Endothelial cell of umbilical vein (primary cell): ENCODE measurements at regions not wholly inside any gene's neighbourhood (a gene's known extent, or its start where the extent isn't known, plus 50 kb on each side); places are given as distances from the start of the nearest gene placed in this dataset.

Experiments used
- BruUV-seq: library from RNA; stranded (reverse); fragments of 400-500 nt; replicated peaks from 2 replicates; lab custom pipeline; 2021; lab: Mats Ljungman, UMichigan
- CTCF ChIA-PET: fragments of 300-600, 350-600 bp; sonication (Branson Sonifier 250); formaldehyde crosslinking; loops from one replicate; lab custom pipeline; 2021; ENCODE audit warnings: antibody characterized with exemption, inconsistent platforms; lab: Charles Lee
- POLR2A ChIA-PET: fragments of 300-600, 350-600 bp; sonication (Branson Sonifier 250); formaldehyde crosslinking; loops from one replicate; lab custom pipeline; 2021; ENCODE audit warnings: antibody characterized with exemption, inconsistent platforms; lab: Charles Lee
- DNase-seq: peaks from one replicate; pipeline ENCODE4 v3.0.0-alpha.2; 2011; ENCODE audit warnings: low read depth, low spot score
- FAIRE-seq: peaks from 2 replicates; lab custom pipeline; 2011; peaks lifted over from hg19 to GRCh38; lab: Jason Lieb, UNC
- H2AFZ ChIP-seq: 2 replicates; pipeline ENCODE4 v1.6.0; 2012; ENCODE audit warnings: low read depth, low read length, control low read depth, inconsistent platforms
- H3K27ac ChIP-seq: 2 replicates; pipeline ENCODE4 v1.5.1; 2011; ENCODE audit warnings: low read depth, mild to moderate bottlenecking, control low read depth, low read length, moderate library complexity; ENCODE audit not compliant: insufficient read depth
- H3K27me3 ChIP-seq, 2 experiments: 2 replicates each; pipeline versions ENCODE4 v1.6.0 to v1.6.1; 2011; ENCODE audit warnings: low read length in 2 of 2, mixed read lengths in 1 of 2; ENCODE audit not compliant: control insufficient read depth in 2 of 2, insufficient read depth in 2 of 2
- H3K36me3 ChIP-seq, 2 experiments: 2 replicates in 1 of 2; 3 replicates in 1 of 2; pipeline ENCODE4 v1.5.1; 2011; ENCODE audit warnings: low read length in 2 of 2, mild to moderate bottlenecking in 1 of 2, moderate library complexity in 1 of 2; ENCODE audit not compliant: control insufficient read depth in 2 of 2, insufficient read depth in 2 of 2; ENCODE audit errors: extremely low read depth in 1 of 2
- H3K4me1 ChIP-seq: 3 replicates; pipeline ENCODE4 v1.5.1; 2011; ENCODE audit warnings: mild to moderate bottlenecking, low read length; ENCODE audit not compliant: control insufficient read depth, insufficient read depth; ENCODE audit errors: extremely low read depth
- H3K4me2 ChIP-seq: 2 replicates; pipeline ENCODE4 v1.6.1; 2011; ENCODE audit warnings: low read length, control low read depth, mixed read lengths; ENCODE audit not compliant: insufficient read depth
- H3K4me3 ChIP-seq, 3 experiments: fragments of 200-600 bp in 1 of 3; sonication (generic), shearing (Covaris generic) in 1 of 3; replicated peaks in 1 of 3; 2 replicates each; pipeline ENCODE4 v1.5.1; 2011 to 2016; ENCODE audit warnings: control low read depth in 3 of 3, low read length in 3 of 3, mild to moderate bottlenecking in 2 of 3, inconsistent platforms in 1 of 3, low read depth in 1 of 3, moderate library complexity in 1 of 3; ENCODE audit not compliant: insufficient read depth in 1 of 3
- H3K79me2 ChIP-seq: 2 replicates; pipeline ENCODE4 v1.6.0; 2012; ENCODE audit warnings: low read length, inconsistent platforms; ENCODE audit not compliant: control insufficient read depth, insufficient read depth
- H3K9ac ChIP-seq: replicated peaks from 2 replicates; pipeline ENCODE3; 2011; ENCODE audit warnings: low read length, control low read depth; ENCODE audit not compliant: insufficient read depth; ENCODE audit errors: extremely low read depth
- H3K9me1 ChIP-seq: replicated peaks from 3 replicates; pipeline ENCODE4 v1.6.0; 2011; ENCODE audit warnings: mild to moderate bottlenecking, low read length; ENCODE audit not compliant: control insufficient read depth, insufficient read depth; ENCODE audit errors: extremely low read depth
- H3K9me3 ChIP-seq: replicated peaks from 2 replicates; pipeline ENCODE4 v1.5.1; 2012; ENCODE audit warnings: low read length, inconsistent platforms; ENCODE audit not compliant: control insufficient read depth, insufficient read depth
- H4K20me1 ChIP-seq: replicated peaks from 2 replicates; pipeline ENCODE3; 2011; ENCODE audit warnings: mild to moderate bottlenecking, low read length; ENCODE audit not compliant: control insufficient read depth, insufficient read depth; ENCODE audit errors: extremely low read depth
- EZH2 ChIP-seq: IDR thresholded peaks from 2 replicates; pipeline ENCODE4 v1.6.1; 2012; ENCODE audit warnings: borderline replicate concordance, low read depth, mild to moderate bottlenecking, moderate library complexity, low read length, inconsistent platforms; ENCODE audit not compliant: severe bottlenecking
- FOS ChIP-seq: IDR thresholded peaks from 2 replicates; pipeline ENCODE4 v1.6.1; 2011; ENCODE audit warnings: mild to moderate bottlenecking, low read length, moderate library complexity, borderline replicate concordance; ENCODE audit not compliant: insufficient read depth
- GATA2 ChIP-seq: IDR thresholded peaks from 2 replicates; pipeline ENCODE4 v1.7.0; 2011; ENCODE audit warnings: low read depth, mild to moderate bottlenecking, moderate library complexity, mixed read lengths, low read length; ENCODE audit not compliant: insufficient read length, insufficient read depth
- JUN ChIP-seq: IDR thresholded peaks from 2 replicates; pipeline ENCODE4 v1.6.1; 2011; ENCODE audit warnings: borderline replicate concordance, low read depth; ENCODE audit not compliant: insufficient read length, insufficient read depth
- MAX ChIP-seq: IDR thresholded peaks from 2 replicates; pipeline ENCODE4 v1.6.1; 2011; ENCODE audit not compliant: insufficient read depth, insufficient read length
- MYC ChIP-seq: IDR thresholded peaks from one replicate; pipeline ENCODE4 v1.6.1; 2011; ENCODE audit warnings: mild to moderate bottlenecking, low read depth, low read length
- POLR2A ChIP-seq: IDR thresholded peaks from 2 replicates; pipeline ENCODE4 v1.6.1; 2012; ENCODE audit warnings: low read depth, mild to moderate bottlenecking, control low read depth, low read length
- POLR2AphosphoS5 ChIP-seq: IDR thresholded peaks from 2 replicates; pipeline ENCODE4 v1.6.1; 2012; ENCODE audit warnings: low read depth, mild to moderate bottlenecking, control low read depth, low read length, moderate library complexity; ENCODE audit not compliant: insufficient read depth
- dilution Hi-C: fragments of 300-500 bp; cut with MboI; formaldehyde crosslinking; loops from one replicate; pipeline ENCODE4 v1.15.0; 2019; ENCODE audit warnings: low sequenced_read_pairs; ENCODE audit not compliant: extremely low pct_ligation_motif_present
- intact Hi-C: fragments of 100-400 bp; cut with micrococcal nuclease; formaldehyde crosslinking; loops from one replicate; pipeline ENCODE4 v1.10.0; 2022
- TF ChIP-seq, protein P1 (sequence below), 2 donors: IDR thresholded peaks; 1 replicate in 1 of 2; 2 replicates in 1 of 2; pipeline ENCODE4 v1.5.1; 2011; ENCODE audit warnings: low read length in 2 of 2, mild to moderate bottlenecking in 2 of 2, moderate library complexity in 2 of 2, control low read depth in 1 of 2, inconsistent platforms in 1 of 2, low read depth in 1 of 2; ENCODE audit not compliant: insufficient read depth in 1 of 2; ENCODE audit errors: extremely low read depth in 1 of 2

DNA sequence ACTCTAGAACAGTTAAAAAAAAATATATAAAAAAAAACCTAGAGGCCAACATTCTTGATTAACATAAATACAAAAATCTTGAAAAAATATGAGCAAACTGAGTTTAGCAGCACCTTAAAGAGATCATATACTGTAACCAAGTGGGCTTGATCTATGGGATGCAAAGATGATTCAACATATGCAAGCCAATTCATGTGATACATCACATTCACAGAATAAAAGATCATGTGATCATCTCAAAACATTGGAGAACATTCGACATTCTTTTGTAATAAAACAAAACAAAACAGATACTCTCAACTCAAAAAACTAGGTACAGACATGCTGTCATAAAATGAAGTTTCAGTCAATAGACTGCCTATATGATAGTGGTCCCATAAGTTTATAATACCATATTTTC lies 165.4 kb upstream of the NDST4 start:
- Histone ChIP-seq H3K27ac (no peak overlapping the region), H3K4me3 (no peak overlapping the region), H3K27me3 (no peaks in the 10 kb centered on the region), H3K9me3 (peaks cover 2% of the 10 kb centered on the region), H2AFZ (no peak overlapping the region), H3K9ac (no peak overlapping the region), H3K4me2 (no peak overlapping the region), H4K20me1 (no peaks in the 10 kb centered on the region), H3K36me3 (no peaks in the 10 kb centered on the region), H3K4me1 (no peaks in the 10 kb centered on the region), H3K79me2 (no peaks in the 10 kb centered on the region), H3K9me1 (no peaks in the 10 kb centered on the region)
- ChIA-PET CTCF (no interaction called here), POLR2A (no interaction called here)
- intact Hi-C loops = no loop called here
- dilution Hi-C loops = no loop called here
- no TSS peak for BruUV-seq
- DNase-seq (no peak), FAIRE-seq (no peak)
- no peak for TF ChIP-seq EZH2
- no peak for TF ChIP-seq POLR2AphosphoS5
- no peak for TF ChIP-seq GATA2
- no peak for TF ChIP-seq MAX
- TF ChIP-seq, protein P1, sequence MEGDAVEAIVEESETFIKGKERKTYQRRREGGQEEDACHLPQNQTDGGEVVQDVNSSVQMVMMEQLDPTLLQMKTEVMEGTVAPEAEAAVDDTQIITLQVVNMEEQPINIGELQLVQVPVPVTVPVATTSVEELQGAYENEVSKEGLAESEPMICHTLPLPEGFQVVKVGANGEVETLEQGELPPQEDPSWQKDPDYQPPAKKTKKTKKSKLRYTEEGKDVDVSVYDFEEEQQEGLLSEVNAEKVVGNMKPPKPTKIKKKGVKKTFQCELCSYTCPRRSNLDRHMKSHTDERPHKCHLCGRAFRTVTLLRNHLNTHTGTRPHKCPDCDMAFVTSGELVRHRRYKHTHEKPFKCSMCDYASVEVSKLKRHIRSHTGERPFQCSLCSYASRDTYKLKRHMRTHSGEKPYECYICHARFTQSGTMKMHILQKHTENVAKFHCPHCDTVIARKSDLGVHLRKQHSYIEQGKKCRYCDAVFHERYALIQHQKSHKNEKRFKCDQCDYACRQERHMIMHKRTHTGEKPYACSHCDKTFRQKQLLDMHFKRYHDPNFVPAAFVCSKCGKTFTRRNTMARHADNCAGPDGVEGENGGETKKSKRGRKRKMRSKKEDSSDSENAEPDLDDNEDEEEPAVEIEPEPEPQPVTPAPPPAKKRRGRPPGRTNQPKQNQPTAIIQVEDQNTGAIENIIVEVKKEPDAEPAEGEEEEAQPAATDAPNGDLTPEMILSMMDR (IDR thresholded peaks at IDR 0.05; ENCODE audit: extremely low read depth in 1 of 2, insufficient read depth in 1 of 2, low read depth in 1 of 2, low read length in 2 of 2) = no peak
- TF ChIP-seq JUN = no peak
- no peak for TF ChIP-seq FOS
- no peak for TF ChIP-seq MYC
- no peak for TF ChIP-seq POLR2A
